ENCODE measurements at regions not wholly inside any gene's neighbourhood (a gene's known extent, or its start where the extent isn't known, plus 50 kb on each side); places are given as distances from the start of the nearest gene placed in this dataset.

GRCh38 chr2:192278701-192279100, 84.0 kb upstream of the TMEFF2 start:
- Histone ChIP-seq H3K4me3 (no peak overlapping the region), H3K36me3 (no peaks in the 10 kb centered on the region), H3K27me3 (replicated peaks in 1 of 7) (no peaks in the 10 kb centered on the region), H3K4me1 (no peaks in the 10 kb centered on the region), H3K27ac (no peak overlapping the region), H3K9me3 (no peaks in the 10 kb centered on the region)
- intact Hi-C loops (cut with DNase I; ENCODE audit: low total_unique reads): no loop called here
- TF ChIP-seq CTCF (IDR thresholded peaks at IDR 0.05 in 8 of 11, conservative IDR thresholded peaks at IDR 0.05 in 3 of 11) (no peak), POLR2A (IDR thresholded peaks at IDR 0.05) (no peak), POLR2AphosphoS5 (IDR thresholded peaks at IDR 0.05) (no peak)
- no peak for DNase-seq

- no peak overlapping the region for H3K4me3 ChIP-seq
- H3K27ac ChIP-seq: no peak overlapping the region
- WGBS, 5 donors: 81 to 98% (median 91%) methylated on average over 3 of the region's 3 CpGs
- no peak for TF ChIP-seq CTCF (IDR thresholded peaks at IDR 0.05 in 8 of 11, conservative IDR thresholded peaks at IDR 0.05 in 3 of 11)
- no peak for TF ChIP-seq POLR2A (IDR thresholded peaks at IDR 0.05)
- no peak for TF ChIP-seq POLR2AphosphoS5 (IDR thresholded peaks at IDR 0.05)
- no peaks in the 10 kb centered on the region for H3K4me1 ChIP-seq
- DNase-seq: no peak
- no peaks in the 10 kb centered on the region for H3K36me3 ChIP-seq
- no peaks in the 10 kb centered on the region for H3K27me3 ChIP-seq (replicated peaks in 1 of 7)
- H3K9me3 ChIP-seq: no peaks in the 10 kb centered on the region
- intact Hi-C loops (cut with DNase I; ENCODE audit: low total_unique reads): no loop called here
These were observed 82.9 kb upstream of the TMEFF2 start for GRCh38 chr2:192277494-192278109.

- H3K4me3 ChIP-seq: no peak overlapping the region
- intact Hi-C loops (cut with DNase I; ENCODE audit: low total_unique reads): no loop called here
- no peaks in the 10 kb centered on the region for H3K4me1 ChIP-seq
- H3K27ac ChIP-seq: no peak overlapping the region
- H3K36me3 ChIP-seq: no peaks in the 10 kb centered on the region
- no peak for DNase-seq
- WGBS, 5 donors: 78 to 90% (median 81%) methylated on average over 3 of the region's 3 CpGs
- no peaks in the 10 kb centered on the region for H3K27me3 ChIP-seq (replicated peaks in 1 of 7)
- H3K9me3 ChIP-seq: no peaks in the 10 kb centered on the region
- TF ChIP-seq POLR2AphosphoS5 (IDR thresholded peaks at IDR 0.05): no peak
- TF ChIP-seq POLR2A (IDR thresholded peaks at IDR 0.05): no peak
These were observed 80.9 kb upstream of the TMEFF2 start for GRCh38 chr2:192275632-192276031.

DNA sequence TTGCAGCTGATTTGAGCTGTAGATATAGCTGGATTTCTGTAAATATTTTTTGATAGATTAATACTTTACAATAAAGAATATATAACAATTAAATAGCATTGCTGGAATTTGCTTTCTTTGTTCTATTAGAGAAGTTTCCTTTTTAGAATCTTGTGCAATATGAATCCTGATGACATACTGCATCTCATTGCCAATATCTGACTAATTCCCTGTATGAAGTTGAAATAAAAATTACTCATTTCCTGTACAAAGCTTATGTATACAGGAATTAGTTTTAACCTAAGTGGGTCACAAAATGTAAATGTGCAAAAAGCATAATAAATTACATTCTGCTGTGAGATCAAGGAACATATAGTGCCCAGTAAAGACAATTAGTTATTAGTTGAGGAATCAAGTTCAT, 72.8 kb upstream of the TMEFF2 start:
- no peaks in the 10 kb centered on the region for H3K27me3 ChIP-seq (replicated peaks in 1 of 7)
- H3K9me3 ChIP-seq: no peaks in the 10 kb centered on the region
- H3K27ac ChIP-seq: no peak overlapping the region
- H3K36me3 ChIP-seq: no peaks in the 10 kb centered on the region
- no peak for DNase-seq
- intact Hi-C loops (cut with DNase I; ENCODE audit: low total_unique reads): no loop called here
- H3K4me1 ChIP-seq: no peaks in the 10 kb centered on the region
- no peak overlapping the region for H3K4me3 ChIP-seq
- TF ChIP-seq CTCF (IDR thresholded peaks at IDR 0.05 in 8 of 11, conservative IDR thresholded peaks at IDR 0.05 in 3 of 11): no peak
- no peak for TF ChIP-seq POLR2A (IDR thresholded peaks at IDR 0.05)
- TF ChIP-seq POLR2AphosphoS5 (IDR thresholded peaks at IDR 0.05): no peak

DNA sequence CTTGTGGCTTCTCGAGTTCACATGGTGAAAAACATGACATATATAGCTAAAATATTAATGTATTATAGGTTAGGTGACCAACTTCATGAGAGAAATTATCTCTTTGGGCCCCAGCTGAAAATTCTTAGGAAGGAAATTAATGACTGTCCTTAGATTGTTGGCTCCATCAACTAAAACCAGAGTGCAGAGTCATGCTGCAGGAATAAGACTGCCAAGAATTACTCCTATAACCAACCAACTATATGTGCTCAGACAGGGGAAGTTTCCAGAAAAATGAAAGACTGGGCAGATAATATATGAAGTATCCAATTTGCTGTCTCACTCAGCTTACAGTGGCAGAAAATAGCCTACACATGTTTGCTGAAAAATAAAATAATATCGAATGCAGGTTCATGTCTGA, 71.0 kb upstream of the TMEFF2 start:
- intact Hi-C loops (cut with DNase I; ENCODE audit: low total_unique reads): no loop called here
- Histone ChIP-seq H3K4me1 (no peaks in the 10 kb centered on the region), H3K9me3 (no peaks in the 10 kb centered on the region), H3K27ac (no peak overlapping the region), H3K27me3 (replicated peaks in 1 of 7) (no peaks in the 10 kb centered on the region), H3K36me3 (no peaks in the 10 kb centered on the region), H3K4me3 (no peak overlapping the region)
- WGBS, 5 donors: 21 to 36% (median 31%) methylated on average over 2 of the region's 2 CpGs
- TF ChIP-seq POLR2AphosphoS5 (IDR thresholded peaks at IDR 0.05): no peak
- TF ChIP-seq POLR2A (IDR thresholded peaks at IDR 0.05): no peak
- TF ChIP-seq CTCF (IDR thresholded peaks at IDR 0.05 in 8 of 11, conservative IDR thresholded peaks at IDR 0.05 in 3 of 11): no peak
- DNase-seq: no peak

Data from spleen (tissue), 11 donors.